HEK293 (cell line): ENCODE measurements at regions not wholly inside any gene's neighbourhood (a gene's known extent, or its start where the extent isn't known, plus 50 kb on each side); places are given as distances from the start of the nearest gene placed in this dataset.

Experiments used
- TF ChIP-seq, protein P1 (sequence below): fragments of 450-650 bp; formaldehyde crosslinking; IDR thresholded peaks from 2 replicates; pipeline ENCODE4 v1.5.1; 2016; ENCODE audit warnings: missing biosample characterization, missing genetic modification characterization
- TF ChIP-seq, protein P2 (sequence below): sonication (generic); formaldehyde crosslinking; IDR thresholded peaks from 2 replicates; pipeline ENCODE4 v1.8.1; 2022; ENCODE audit warnings: mild to moderate bottlenecking, moderate library complexity, missing genetic modification reagents
- TF ChIP-seq, protein P3 (sequence below): fragments of 450-650 bp; IDR thresholded peaks from 2 replicates; pipeline ENCODE4 v1.5.1; 2018; ENCODE audit warnings: missing biosample characterization, missing genetic modification characterization

DNA sequence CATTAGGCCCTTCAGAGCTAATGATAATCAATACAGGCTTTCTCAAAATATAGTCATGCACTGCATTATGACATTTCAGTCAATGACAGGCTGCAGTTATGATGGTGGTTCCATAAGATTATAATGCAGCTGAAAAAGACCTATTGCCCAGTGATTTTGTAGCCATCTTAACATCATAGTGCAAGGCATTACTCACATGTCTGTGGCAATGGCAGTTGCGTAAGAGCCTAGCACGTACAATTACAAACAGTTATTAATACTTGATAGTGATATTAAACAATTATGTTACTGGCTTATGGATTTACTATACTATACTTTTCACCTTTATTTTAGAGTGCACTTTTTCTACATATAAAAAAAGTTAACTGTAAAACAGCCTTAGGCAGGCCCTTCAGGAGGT, 214.8 kb downstream of the ISL1 start:
- TF ChIP-seq, protein P1, sequence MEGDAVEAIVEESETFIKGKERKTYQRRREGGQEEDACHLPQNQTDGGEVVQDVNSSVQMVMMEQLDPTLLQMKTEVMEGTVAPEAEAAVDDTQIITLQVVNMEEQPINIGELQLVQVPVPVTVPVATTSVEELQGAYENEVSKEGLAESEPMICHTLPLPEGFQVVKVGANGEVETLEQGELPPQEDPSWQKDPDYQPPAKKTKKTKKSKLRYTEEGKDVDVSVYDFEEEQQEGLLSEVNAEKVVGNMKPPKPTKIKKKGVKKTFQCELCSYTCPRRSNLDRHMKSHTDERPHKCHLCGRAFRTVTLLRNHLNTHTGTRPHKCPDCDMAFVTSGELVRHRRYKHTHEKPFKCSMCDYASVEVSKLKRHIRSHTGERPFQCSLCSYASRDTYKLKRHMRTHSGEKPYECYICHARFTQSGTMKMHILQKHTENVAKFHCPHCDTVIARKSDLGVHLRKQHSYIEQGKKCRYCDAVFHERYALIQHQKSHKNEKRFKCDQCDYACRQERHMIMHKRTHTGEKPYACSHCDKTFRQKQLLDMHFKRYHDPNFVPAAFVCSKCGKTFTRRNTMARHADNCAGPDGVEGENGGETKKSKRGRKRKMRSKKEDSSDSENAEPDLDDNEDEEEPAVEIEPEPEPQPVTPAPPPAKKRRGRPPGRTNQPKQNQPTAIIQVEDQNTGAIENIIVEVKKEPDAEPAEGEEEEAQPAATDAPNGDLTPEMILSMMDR (tag by site-specific recombination): no peak
- TF ChIP-seq, protein P2, sequence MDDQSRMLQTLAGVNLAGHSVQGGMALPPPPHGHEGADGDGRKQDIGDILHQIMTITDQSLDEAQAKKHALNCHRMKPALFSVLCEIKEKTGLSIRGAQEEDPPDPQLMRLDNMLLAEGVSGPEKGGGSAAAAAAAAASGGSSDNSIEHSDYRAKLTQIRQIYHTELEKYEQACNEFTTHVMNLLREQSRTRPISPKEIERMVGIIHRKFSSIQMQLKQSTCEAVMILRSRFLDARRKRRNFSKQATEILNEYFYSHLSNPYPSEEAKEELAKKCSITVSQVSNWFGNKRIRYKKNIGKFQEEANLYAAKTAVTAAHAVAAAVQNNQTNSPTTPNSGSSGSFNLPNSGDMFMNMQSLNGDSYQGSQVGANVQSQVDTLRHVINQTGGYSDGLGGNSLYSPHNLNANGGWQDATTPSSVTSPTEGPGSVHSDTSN (CRISPR knock-in tag): no peak
- TF ChIP-seq, protein P3, sequence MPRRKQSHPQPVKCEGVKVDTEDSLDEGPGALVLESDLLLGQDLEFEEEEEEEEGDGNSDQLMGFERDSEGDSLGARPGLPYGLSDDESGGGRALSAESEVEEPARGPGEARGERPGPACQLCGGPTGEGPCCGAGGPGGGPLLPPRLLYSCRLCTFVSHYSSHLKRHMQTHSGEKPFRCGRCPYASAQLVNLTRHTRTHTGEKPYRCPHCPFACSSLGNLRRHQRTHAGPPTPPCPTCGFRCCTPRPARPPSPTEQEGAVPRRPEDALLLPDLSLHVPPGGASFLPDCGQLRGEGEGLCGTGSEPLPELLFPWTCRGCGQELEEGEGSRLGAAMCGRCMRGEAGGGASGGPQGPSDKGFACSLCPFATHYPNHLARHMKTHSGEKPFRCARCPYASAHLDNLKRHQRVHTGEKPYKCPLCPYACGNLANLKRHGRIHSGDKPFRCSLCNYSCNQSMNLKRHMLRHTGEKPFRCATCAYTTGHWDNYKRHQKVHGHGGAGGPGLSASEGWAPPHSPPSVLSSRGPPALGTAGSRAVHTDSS (tag by site-specific recombination): no peak
